HG02943 (cell line): ENCODE measurements at regions not wholly inside any gene's neighbourhood (a gene's known extent, or its start where the extent isn't known, plus 50 kb on each side); places are given as distances from the start of the nearest gene placed in this dataset.

ENCODE experiments used
- ATAC-seq: cut with Tn5 transposase; IDR thresholded peaks from one replicate; pipeline ENCODE4 v1.9.1; 2021; ENCODE audit warnings: mild to moderate bottlenecking, low read depth, moderate library complexity; ENCODE audit not compliant: unreplicated experiment

DNA sequence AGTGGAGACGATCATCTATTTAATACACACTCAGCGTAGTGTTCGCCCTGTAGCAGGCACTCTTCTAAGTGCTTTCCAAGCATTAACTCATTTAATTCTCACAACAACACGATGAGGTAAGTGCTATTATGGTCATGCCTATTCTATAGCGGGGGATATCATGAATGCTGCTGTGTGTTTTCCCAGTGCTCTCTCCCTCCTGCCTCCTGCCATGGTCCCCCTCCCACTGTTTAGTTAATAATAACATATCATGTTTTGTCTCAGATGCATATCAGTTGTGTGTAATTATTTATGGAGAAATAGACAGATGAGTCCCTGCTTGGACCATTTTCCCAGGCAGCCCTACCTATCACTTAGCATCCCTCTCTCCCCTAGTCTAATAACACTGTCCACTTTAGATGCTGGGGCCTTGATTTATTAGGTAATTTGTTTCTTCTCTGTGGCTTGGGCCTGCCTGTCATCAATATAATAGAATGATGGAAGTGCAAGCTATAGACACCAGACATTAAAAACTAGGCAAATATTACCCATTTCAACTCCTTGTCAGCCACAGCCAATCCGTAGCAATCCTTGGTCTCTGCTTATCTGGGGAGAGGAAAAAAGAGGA, 122.9 kb upstream of the TLE3 start:
- no peak for ATAC-seq

DNA sequence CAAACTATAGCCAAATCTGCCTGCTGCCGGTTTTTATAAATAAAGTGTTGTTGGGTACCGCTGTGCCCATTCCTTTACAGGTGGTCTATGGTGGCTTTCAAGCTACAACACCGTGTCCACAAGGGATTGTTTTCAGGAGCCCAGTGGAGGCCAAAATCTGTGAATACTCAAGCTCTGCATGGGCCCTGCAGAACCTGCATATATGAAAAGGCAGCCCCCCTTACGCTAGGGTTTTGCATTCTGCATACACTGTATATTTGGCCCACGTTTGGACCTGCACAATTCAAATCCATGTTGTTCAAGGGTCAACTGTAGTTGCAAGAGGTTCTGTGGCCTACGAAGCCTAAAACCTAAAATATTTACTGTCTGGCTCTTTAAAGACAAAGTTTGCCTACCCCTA, 122.2 kb upstream of the TLE3 start:
- ATAC-seq: no peak

DNA sequence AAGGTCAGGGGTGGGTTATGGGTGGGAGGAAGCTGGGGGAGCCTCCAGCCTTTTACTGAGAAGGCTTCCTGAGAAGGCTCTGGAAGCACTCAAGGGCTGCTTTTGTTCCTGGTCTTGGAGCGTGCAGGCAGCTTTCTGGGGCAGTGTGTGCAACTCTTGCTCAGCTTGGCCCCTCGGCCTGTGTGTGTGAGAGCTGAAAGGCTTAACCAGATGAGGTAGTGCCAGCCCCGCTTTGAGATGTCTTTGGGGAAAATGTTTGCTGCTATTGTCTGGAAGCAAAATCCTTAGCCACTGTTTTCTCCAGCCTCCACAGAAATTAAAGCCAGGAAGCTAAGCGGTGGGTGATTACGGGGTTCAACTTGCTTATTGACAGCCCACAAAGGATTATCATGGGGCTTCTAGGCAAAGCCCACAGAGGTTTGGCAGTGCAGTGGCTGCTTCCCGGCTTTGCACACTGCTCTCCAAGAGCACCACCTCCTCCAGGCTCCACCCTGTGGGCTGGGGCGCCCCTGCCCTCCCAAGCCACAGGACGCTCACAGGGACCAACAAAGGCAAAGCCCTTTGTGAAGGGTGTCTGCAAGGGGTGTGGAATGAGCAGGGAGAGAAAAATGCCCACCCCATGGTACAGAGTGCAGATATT, 121.7 kb upstream of the TLE3 start:
- no peak for ATAC-seq

DNA sequence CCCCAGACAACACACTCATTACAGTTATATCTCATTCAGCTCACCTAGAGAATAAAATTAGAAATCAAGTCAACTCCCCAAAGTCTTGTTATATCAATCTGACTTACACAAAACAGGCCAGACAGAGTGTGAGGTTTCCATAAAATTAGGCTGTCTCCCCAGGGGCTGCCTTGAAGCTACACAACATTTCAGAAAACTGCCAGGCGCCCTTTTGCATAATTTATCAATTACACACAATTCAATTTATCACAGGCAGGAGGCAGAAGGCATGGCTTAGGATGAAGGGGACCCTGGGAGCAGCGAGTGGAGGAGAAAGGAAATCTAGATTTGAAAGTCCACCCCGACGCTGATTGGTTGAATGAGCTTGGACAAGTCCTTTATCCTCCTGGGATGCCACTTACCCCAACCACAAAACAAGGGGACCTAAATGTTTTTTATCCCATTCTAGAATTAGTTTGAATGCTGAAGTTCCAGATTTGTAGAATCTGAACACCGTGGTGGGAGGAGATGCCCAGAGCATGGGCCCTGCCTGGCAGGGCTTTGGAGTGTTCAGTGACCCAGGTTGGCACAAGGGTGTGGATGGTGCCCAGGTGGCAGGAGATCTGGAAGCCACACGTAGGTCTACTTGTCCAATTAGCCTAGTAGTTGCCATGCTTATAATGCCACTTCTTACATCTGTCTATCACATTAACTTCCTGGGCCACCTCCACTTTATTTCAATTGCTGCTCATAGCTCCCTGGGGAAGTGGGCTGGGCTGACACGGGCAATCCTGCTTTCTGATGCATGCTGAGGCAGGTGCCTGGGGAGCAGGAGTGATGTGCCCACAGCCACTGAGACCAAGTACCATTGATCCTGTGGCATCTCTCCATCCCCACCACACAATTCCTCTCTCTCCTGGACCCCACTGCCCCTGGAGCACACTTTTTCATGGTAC, 119.8 kb upstream of the TLE3 start:
- ATAC-seq: no peak

DNA sequence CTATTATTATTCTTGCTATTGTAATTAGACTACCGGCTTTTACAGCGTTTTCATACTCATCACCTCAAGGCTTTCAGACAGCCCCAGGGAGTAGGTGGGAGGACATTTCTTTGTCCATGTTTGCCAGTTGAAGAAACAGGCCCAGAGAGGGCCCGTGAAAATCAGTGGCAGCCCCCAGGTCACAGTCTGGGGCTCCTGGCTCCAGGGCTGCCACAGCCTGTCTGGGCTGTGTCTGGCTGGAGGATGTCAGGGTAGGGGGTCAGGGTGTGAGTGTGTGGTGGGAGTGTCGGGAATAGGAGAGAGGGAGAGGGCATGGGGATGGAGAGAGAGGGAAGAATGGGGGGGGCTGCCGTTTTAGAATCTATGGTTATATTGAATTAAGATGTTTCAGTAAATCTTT, 118.2 kb upstream of the TLE3 start:
- ATAC-seq: no peak

DNA sequence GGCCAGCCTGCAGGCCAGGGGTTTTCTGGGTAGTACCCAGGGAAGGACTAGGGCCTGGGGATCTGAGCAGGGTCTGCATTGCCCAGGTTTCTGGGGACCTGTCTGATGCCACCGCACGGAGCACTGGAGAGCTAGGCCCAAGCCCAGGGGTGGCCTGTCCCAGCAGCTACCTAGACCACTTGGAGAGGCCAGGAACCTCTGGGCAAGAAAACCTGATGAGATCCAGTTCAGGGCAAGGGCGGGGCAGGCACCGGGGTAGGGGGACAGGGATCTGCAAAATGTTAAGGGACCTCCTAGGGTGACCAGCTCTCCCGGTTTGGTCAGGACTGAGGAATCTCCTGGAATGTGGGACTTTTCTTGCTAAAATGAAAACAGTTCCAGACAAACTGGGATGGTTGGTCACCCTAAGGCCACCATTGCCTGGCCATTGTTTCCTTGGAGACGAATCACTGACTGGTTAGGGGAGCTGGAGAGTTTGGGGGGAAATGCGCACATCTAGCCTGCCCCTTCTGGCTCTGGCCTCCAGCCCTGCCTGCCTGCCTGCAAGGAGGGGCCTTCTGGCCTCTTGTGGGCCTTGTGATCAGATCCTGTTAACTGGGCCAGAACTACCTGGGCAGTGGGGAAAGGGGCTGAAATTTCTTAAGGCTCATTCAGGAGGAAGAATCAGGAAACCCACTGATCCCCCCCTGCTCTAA, 117.4 kb upstream of the TLE3 start:
- ATAC-seq: no peak

DNA sequence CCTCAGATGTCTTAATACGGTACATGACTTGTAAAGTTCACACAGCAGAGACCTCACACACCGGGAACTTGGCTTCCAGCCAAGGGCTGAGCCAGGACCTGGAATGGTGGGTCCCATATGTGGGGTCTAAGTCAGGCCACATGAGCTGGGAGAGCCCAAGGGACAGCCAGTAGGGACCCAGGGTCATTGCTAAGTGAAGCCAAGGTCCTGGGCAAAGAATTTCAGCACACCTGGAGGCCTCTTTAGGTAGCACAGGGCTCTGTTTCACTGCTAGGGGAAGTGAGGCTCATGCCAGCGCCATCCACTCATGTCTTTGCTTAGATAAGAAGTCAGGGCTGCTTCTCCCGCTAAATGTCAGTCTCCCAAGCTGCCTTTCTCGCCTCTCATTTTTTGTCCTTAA, 116.6 kb upstream of the TLE3 start:
- no peak for ATAC-seq

DNA sequence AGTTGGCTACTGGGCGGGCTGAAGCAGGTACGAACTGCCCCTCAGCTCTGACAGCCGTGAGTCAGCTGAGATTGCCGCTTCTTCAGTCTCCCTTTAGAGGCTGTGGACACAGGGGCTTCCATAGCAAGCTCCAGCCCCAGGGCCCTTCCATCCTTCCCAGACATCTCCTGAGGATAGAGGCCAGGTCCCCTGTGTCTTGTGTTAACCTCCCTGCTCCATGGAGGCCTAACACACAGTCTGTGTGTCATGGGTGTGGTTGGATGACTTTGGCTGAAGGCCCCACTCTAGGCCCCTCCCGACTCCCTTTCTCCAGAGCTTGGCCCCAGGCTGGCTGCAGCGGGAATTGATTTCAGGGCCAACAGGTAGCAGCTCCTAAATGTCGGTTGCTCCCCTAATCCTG, 116.1 kb upstream of the TLE3 start:
- ATAC-seq: no peak

DNA sequence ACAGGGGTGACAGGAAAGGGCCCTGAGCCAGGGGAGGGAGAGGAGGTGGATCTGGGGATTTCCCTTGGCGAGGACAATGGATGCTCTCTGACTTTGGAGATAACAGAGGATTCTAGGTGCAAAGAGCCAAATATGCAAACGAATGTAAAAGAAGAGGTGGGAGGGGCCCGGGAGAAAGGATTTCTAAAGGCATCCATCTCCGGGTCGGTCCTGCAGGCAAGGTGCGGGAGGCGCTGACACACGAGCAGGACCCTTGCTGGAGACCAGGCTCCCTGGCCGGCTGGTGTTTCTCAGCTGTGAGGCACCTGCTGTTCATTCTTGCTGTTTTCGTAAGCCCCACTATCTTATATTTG, 115.2 kb upstream of the TLE3 start:
- no peak for ATAC-seq

DNA sequence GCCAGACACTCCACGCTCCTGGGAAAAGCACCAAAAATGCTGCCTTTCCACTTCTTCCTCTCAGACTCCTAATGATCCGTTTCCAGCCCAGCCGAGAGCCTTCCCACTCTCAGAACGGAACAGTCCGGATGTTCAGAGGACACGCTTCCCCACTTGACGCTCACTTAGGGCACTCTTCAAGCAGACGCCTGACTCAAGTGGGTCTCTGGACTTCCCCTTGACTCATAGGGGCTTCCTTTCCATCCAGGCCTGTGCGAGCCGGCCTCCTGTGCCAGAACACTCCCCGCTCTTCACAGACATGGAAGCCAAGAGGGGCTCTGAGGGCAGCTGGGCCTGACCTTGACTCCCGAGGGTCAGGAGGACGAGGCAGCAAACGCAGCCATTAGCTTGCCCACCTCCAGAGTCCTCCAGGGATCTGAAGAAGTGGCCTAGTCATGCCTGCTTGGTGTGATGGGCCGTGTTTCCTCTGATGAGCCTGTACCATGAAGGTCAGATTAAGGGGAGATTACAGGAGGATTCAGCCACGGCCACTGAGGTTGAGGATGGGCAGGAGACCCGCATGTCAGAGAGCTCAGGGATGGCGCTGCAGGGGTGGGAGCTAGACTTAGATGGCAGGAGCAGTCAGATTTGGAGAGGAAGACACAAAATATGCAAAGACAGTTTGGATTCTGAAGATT, 114.7 kb upstream of the TLE3 start:
- no peak for ATAC-seq

DNA sequence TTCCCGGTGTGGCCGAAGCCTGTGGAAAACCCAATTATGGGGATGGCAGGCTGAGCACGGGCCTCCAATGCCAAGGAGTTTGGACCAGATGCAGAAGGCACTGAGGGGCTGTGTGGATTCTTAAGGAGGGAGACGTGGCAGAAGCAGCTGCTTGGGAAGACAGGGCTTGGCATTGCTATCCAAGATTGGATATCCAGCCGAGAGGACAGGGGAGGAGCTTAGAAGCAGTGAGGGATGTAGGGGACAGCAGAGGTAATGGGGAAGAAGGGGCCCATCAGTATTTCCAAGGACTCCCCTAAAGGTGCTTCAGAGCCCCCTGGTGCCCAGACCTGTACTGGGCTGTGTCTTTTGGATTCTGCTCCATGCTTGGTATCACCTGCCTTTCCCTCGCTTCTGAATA, 112.8 kb upstream of the TLE3 start:
- no peak for ATAC-seq

DNA sequence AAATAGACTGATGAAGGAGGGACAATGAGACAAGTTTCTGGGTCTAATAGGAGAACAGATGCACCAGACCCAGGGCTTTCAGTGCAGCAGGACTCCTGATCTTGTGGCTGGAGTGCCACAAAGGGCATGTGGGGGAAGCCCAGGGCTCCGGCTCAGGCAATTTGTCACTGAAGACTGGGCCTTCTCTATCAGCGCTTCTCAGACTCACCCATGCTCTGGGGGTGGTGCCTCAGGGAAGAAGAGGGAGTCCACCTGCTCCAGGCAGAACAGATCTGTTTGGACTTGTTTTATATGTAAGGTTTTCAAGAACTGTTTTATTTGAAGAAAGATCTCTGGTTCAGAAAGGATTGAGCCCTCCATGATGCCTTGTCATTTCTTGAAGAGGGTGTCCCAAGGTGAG, 112.4 kb upstream of the TLE3 start:
- no peak for ATAC-seq

DNA sequence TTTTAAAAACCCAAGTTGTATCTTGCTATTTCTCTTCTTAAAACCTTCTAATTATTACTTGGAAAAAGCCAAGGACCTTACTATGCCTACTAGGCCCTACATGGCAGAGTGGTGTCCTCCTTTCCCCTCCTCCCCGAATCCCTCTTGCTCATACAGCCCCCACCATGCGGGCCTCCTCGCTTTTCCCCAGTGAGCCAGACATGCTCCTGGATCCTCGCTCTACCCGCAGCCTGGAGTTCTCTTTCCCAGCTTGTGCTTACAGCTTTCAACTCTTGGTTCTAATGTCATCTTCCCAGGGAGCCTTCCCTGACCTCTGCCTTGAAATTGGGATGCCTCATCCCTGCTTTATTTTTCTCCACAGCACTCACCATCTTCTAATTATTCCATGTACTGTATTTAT, 111.8 kb upstream of the TLE3 start:
- ATAC-seq: no peak

DNA sequence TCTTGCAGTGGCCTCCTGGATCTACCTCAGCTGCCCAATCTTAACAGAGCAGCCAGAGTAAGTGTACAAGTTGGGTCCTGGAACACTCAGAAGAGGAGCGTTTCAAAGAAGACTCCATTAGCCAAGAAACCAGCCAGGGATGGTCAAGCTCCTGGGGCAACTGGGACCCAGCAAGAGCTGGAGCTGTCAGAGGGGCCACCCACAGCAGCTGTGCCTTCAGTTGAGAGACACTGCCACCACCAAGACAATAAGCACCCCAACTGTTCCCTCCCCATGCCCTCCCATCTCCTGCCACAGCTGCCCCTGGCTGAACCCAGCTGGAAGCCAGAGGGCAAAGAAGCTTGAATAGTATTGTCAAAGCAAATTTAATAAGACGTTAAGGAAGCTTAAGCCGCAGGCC, 110.6 kb upstream of the TLE3 start:
- ATAC-seq: no peak

DNA sequence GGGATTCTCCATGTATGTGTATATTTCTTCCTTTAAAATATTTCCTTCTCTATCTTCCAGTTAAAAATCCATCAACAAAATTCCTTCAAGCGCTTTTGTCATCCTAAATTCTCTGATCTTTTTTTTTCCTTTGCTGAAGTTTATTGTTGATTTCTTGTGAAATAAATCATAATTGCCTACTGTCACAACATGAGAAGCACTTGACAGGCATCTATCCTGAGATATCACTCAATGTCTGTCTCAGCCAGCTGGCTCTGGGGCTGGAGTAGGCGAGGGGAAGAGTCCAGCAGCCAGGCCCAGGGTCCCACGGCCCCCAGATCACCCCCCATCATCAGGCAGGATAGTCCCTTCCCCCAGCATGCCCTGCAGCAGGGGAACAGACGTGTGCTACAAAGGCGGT, 109.0 kb upstream of the TLE3 start:
- no peak for ATAC-seq

DNA sequence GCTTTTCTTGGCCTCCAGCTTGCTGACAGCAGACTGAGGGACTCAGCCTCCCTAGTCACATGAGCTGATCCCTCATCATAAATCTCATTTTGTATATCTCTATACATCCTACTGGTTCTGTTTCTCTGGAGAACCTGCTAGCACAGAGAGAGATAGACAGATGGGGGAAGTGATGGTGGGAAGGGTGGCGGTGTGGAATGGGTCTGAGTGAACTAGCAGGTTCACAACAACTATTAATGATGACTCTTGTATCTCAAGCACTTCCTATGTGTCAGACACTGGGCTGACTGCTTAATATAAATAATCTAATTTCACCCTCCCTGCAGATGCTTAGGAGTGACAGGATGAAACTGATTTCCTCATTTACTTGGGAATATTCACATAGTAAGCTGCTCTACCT, 106.9 kb upstream of the TLE3 start:
- no peak for ATAC-seq

DNA sequence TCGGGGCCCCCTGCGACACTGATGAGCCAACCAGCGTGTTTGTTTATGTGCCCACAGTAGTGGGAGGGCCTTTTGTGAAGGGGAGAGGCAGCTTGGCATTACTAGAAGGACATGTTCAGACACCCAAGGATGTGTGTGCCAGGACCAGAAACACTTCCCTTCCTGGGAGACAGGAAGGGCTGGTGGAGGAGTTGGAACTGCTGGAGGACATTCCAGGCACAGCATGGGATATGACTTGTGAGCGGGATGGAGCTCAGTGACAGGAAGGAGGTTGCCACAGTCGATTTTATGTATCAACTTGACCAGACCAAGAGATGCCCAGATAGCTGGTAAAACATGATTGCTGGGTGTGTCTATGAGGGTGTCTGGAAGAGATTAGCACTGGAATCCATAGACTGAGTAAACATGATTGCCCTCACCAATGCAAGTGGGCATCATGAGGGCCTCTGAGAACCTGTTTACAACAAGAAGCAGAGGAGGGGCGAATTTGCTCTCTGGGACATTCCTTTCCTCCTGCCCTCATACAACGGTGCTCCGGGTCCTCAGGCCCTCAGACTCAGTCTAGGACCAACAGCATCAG, 106.4 kb upstream of the TLE3 start:
- ATAC-seq: no peak

DNA sequence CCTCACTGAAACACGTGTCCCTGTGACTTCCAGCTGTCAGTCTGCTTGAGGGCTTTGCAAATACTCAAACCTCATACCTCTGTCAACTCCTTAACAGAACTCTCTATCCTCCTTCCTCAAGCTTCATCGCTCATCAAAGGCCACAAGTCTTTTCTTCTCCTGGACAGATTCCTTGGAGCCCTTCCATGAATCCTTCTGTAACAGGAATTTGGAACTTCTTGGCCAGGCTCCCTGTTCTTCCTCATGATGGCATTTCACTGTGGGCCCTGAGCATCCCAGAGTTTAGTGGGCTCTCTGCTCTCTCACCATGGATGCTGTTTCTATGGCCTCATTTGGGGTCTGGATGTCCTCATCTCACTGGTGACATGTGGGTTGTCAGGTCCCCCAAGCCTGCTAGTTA, 105.0 kb upstream of the TLE3 start:
- no peak for ATAC-seq

DNA sequence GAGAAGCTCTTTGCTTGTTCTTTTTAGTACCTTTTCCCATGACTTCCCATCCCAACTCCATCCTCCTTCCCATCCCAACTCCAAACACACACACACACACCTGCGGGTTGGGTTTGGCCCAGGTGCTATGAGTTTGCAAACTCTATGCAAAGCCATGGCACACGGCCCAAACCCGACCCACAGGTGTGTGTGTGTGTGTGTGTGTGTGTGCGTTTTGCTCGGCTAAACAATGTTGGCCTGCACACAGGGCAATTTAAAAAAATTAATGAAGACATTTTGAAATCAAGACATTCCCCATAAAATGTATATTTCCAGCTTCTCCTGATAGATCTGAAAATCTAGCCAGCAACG, 103.7 kb upstream of the TLE3 start:
- no peak for ATAC-seq
